ENCODE measurements at regions not wholly inside any gene's neighbourhood (a gene's known extent, or its start where the extent isn't known, plus 50 kb on each side); places are given as distances from the start of the nearest gene placed in this dataset.
"Not testable (repeated sequence)": the region's sequence is repeated elsewhere in the genome, so short reads cannot be mapped to it uniquely, and the experiment has no call there.

DNA sequence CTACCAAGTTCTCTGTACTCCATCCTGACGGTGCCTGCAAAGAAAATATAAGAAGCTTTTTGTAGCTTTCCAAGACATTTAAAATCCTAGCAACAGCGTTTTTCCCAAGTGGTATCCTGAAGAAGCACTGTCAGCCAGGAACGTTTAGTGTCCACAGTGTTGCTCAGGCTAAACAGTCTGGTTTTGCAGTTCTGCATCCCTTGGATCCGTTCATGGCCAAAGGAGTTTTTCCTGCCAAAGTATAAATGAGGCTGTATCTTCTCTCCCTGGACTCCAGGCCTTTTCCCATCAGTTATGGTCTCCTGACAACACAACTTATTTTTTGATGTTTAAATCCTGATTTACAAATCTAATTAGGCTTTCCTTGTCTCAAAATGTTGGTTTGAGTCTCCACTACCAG is 925.8 kb downstream of the TLE1 start:
- no peak for DNase-seq (ENCODE audit: low spot score)

DNA sequence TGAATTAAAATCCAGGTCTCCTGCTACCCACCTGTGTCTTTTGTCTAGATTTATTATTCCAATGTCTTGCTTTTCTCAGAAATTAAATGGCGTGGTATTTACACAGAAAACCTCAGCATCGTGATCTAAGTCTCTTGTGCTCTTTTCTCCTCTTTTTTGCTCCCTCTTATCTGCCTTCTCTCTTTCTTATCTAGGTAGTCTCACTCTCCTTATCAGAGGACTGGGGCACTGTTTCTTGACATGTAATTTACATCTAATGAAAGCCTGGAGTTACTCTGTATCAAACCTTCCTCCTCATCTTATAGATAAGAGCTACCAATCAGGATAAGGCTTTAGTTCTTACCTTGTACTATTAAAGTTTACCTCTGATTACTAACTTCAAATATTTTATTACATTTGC is 933.8 kb downstream of the TLE1 start:
- DNase-seq (ENCODE audit: low spot score): no peak

DNA sequence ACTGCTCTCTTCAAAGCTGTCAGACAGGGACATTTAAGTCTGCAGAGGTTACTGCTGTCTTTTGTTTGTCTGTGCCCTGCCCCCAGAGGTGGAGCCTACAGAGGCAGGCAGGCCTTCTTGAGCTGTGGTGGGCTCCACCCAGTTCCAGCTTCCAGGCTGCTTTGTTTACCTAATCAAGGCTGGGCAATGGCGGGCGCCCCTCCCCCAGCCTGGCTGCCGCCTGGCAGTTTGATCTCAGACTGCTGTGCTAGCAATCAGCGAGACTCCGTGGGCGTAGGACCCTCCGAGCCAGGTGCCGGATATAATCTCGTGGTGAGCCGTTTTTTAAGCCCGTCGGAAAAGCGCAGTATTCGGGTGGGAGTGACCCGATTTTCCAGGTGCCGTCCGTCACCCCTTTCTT is 942.3 kb downstream of the TLE1 start:
- not testable (repeated sequence) for DNase-seq (ENCODE audit: low spot score)

DNA sequence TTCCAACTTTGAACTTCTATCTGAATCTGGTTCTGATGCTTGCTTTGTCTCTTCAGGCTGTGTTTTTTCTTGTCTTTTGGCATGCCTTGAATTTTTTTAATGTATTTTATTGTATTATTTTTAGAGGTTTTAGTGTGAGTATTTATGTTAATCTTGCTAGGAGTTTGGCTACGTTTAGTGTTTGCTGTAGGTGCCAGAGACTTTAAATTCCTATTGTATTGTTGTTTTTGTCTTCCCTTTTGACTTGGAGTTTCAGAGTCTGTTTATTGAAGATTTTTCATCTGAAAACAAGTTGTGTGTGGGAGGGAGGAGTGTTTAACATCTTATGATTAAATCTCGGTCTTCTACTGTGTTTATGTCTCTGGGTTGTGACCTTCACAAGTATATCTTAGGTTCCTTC is 956.8 kb downstream of the TLE1 start:
- no peak for DNase-seq (ENCODE audit: low spot score)

DNA sequence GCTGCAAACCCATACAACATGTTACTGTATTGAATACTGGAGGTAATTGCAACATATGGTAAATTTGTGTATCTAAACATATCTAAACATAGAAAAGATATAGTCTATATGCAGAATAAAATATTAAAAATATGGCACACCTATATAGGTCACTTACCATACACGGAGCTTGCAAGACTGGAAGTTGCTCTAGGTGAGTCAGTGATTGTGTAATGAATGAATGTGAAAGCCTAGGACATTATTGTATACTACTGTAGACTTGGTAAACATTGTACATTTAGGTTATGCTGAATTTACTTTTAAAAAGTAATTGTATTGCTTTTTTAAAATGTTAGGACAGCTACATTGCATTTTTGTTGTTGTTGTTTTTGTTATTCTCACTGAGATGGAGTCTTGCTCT is 968.8 kb downstream of the TLE1 start:
- DNase-seq (ENCODE audit: low spot score): no peak

DNA sequence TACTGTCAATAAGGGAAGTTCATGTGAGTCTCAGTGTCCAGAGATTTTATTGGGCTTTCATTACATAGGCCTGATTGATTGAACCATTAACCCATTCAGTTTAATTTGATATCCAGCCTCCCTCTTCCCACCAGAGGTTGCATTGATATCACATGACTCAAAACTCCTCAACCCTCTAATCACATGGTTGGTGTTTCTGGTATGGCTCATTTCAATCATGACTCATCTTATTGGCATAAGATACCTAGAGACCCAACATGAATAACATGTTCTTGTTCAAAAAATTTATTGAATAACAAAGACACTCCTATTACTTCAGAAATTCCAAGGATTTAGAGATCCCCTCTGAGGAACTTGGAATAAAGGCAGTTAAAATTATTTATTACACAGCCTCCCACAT is 982.2 kb downstream of the TLE1 start:
- no peak for DNase-seq (ENCODE audit: low spot score)

DNA sequence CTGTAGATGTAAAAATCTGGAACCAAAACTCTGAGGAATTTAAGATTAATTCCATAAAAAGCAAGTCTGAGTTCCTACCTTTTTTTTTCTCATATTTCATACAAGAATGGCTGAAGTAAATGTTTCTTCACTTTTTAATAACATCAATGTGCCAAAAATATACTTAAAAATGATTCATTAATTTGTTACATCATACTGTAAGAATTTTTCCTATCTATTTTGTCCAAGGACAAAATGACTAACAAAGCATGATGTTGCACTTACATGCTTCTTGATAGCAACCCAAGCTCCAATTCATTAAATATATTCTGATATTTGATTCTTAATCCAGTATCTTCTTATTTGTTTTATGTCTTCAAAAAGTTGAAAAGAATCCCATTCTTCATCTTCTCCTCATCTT is 988.3 kb downstream of the TLE1 start:
- DNase-seq (ENCODE audit: low spot score): no peak

DNA sequence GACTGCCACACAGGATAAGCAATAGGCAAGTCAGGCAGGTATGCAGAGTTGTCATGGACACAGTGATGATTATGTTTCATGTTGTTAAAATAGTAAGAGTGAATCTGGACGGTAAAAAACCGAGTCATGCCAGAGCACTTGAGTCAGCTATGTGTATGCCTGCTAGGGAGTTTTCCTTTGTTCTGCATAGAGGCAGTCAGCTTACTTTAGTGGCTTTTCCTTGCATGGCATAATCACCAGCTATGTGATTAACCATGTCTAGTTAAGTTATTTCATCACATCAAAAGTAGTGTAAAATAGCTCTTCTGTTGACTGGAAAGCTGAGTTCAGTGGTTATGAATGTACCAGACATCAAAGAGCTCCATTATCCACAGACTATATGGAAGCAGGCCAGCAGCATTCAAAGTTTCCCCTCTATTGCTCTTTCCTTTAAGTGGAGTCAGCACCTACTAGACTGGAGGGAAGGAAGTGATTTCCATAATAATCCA is 989.8 kb downstream of the TLE1 start:
- DNase-seq (ENCODE audit: low spot score): no peak

DNA sequence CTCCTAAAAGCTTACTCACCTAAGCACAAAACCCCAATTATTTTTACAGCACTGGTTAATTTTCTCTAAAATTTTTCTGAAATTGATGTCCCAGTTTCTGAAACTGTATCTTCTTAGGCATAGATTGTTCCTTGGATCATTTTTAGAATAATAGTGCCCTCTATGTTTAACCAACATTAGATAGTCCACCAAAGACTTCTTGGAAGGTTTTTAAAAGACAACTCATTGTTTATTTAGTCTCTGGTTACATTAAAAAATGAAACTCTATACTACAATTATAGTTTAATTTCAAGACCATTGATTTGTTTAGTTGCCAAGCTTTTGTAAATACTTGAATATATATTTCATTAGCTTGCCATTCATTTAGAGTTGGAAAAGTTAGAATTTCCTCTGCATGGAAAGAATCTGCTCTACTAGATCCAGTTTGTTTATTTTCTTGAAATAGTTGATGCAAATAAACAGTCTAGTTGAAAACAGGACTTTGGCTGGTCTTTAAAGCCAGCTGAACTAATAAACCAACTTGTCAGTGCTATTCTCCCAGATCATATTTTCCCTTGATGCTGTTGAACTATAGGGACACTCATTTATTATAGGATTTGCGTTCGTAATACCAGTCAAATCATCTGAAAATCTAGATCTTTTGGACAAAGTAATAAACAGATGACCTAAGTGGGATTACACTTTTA is 990.5 kb downstream of the TLE1 start:
- no peak for DNase-seq (ENCODE audit: low spot score)

DNA sequence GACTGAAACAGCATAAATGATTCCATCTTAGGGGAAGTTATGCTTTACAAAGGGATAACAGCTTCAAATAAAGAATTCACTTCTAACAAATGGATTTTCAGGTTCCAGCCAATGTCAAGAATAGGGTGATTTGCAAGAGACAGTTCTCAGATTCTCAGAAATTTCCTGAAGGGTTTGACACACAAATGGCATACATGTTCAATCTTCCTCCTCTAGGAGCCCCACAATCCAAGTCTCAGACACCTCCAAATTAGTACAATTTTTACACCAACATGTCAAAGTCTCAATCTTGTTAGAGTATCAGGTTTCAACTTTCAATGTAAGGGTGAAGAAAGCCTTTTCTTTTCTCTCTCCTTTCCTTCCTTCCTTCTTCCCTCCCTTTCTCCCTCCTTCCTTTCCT is 996.6 kb downstream of the TLE1 start:
- no peak for DNase-seq (ENCODE audit: low spot score)

DNA sequence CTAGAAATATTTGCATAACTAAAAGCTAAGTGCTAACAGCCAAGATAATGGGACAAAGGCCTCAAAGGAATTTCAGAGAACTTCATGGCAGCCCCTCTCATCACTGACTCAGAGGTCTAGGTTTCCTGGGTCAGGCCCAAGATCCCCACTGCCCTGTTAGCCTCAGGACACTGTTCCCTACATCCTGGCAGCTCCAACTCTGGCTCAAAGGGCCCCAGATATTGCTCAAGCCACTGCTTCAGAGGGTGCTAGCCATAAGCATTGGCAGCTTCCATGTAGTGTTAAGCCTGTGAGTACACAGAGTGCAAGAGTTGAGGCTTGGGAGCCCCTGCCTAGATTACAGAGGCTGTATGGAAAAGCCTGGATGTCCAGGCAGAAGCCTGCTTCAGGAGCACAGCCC is 998.1 kb downstream of the TLE1 start:
- DNase-seq (ENCODE audit: low spot score): no peak

DNA sequence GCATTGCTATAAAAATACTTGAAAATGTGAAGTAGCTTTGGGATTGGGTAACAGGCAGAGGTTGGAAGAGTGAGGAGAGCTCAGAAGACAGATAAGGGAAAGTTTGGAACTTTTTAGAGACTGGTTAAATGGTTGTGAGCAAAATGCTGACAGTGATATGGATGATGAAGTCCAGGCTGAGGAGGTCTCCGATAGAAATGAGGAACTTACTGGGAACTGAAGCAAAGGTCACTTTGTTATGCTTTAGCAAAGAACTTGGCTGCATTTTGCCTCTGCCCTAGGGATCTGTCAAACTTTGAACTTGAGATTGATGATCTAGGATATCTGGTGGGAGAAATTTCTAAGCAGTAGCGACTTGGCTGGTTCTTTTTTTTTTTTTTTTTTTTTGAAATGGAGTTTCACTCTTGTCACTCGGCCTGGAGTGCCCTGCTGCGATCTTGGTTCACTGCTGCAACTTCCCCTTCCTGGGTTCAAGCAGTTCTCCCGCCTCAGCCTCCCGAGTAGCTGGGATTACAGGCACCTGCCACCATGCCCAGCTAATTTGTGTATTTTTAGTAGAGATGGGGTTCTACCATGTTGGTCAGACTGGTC is 998.9 kb downstream of the TLE1 start:
- DNase-seq (ENCODE audit: low spot score): no peak

DNA sequence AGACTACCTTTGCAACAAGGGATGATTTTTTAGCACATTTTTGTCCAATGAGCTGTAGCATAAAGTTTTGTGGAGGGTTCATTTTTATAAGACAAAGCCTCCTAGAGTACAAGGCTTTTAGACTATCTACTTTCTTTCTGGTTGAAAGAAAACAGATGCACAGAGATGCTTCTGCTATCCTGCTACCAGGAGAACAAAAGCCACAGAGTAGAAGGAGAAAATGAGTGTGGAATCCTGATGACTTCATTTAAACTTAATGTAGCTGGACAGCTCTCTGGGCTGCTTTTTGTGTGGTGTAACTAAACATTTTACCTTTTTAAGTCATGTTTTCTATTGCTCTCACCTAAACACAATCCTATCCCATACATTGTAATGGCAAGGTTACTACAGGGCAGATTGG is 1009.4 kb downstream of the TLE1 start:
- DNase-seq (ENCODE audit: low spot score): no peak

DNA sequence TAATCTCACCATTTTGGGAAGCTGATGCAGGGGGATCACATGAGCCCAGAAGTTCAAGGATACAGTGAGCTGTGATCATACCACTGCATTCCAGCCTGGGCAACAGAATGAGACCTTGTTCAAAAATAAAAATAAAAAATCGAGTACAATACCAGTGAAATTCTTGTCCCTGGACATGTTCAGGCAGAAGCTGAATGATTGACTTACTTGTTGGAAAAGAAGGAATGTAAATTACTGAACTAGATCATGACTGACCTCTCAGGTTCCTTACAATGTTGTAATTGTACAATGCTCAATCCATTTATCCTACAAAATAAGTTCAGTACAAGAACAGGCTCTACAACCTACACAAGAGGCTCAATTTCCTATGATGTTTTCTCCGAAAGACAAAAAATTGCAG is 1010.4 kb downstream of the TLE1 start:
- DNase-seq (ENCODE audit: low spot score): no peak

DNA sequence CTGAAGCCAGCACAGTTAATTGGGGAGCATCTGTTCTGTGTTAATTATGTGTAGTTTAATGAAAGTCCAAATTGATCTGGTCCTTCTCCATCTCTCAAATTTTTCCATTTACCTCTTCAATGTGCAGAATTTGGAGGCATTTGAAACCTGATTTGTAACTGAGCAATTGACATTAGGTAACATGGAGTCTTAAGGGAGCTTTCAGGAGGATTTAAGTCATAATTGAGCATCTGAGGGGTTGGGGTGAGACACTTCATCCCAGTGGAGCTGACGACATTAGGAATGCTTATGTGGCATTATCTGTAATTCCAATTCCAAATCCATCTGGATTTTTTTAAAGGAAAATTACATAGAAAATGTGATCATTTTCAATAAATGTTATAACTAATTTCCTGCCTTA is 1015.9 kb downstream of the TLE1 start:
- no peak for DNase-seq (ENCODE audit: low spot score)

DNA sequence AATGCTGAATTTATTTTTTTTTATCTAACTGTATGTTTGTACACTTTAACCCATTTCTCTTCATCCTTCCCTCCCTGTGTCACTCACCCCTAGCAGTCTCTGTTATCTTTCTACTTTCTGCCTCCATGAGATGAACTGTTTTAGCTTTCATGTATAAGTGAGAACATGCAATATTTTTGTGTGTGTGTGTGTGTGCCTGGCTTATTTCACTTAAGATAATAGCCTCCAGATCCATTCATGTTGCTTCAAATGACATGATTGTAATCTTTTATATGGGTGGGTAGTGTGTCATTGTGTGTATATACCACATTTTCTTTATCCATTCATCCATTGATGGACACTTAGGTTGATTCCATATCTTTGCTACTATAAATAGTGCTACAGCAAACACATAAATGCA is 1023.9 kb downstream of the TLE1 start:
- DNase-seq (ENCODE audit: low spot score): no peak

DNA sequence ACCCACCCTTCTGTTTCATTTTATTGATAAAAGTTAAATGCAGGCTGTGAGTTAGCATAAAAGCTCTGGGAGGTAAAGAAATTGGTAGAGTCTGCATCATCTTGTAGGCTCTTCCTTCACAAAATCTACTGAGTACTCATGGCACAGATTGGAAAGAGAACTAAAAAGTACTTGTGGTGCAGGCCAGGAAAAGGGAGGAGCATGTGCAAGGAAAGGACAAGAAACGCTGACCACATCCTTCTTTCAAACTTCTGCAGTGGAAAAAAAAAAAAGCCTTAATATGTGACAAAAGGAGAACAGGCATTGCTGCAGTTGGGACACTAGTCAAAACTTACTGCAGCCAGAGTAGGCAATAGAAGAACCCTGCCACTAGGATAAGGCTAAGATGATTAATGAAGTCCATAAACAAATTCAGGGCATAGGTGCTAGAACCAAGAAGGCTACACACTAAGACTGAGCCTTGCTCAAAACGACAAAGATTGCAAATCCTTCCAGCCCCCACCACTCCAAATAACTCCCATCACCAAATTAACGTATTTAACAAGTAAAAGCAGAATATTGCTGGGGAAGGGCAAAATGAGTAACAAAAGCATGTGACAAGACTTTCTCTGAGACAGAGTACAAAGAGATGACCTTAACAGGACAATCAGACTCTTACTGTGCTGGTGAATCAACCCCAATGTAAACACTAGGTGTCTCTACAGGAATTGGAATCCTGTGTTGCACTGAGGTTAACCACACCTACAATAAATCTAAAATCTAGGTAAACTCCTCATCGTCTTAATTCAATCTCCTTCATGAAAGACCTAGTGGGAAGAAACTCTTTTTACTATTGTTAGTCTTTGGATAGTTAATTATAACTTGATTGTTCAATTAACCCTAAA is 1024.8 kb downstream of the TLE1 start:
- DNase-seq (ENCODE audit: low spot score): no peak

DNA sequence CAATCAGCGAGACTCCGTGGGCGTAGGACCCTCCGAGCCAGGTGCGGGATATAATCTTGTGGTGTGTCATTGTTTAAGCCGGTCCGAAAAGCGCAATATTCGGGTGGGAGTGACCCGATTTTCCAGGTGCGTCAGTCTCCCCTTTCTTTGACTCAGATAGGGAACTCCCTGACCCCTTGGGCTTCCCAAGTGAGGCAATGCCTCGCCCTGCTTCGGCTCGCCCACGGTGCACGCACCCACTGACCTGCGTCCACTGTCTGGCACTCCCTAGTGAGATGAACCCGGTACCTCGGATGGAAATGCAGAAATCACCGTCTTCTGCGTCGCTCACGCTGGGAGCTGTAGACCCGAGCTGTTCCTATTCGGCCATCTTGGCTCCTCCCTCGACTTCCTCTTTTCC is 1029.6 kb downstream of the TLE1 start:
- not testable (repeated sequence) for DNase-seq (ENCODE audit: low spot score)

DNA sequence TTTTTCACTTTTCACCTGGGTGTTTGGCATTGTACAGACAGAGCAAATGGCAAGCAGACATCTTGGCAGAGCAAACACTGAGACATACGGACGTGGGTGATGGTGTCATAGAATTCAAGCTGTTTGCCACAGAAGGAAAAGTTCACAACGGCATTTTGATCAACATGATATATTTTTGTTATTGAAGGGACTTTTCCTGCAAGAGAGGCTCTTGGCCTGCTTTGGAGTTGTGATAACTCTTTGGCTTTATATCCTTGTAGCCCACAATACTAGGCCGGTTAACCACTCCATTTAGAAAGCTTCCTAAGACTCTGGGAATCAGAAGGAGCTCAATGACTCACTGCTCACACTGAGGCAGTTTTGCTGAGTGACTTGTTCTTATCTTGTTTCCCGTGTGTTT is 1038.3 kb downstream of the TLE1 start:
- no peak for DNase-seq (ENCODE audit: low spot score)

DNA sequence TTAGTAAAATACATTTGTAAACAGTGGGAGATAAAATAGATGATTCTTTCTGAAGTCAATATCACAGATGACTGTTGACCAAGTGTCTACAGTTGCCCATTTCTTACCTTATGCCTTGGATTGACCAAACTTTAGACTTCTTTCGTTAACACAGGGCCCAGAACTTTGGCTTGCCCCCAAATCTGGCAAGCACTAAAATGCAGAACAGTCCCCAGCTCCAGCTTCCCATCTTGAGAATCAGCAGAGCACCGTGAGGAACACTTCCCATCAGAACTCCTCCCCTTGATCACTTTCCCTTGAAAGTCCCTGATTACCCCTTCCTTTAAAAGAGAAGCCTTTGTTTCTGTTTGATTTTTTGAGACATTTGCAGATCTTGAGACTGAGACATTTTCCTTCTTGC is 1039.9 kb downstream of the TLE1 start:
- DNase-seq (ENCODE audit: low spot score): no peak

DNA sequence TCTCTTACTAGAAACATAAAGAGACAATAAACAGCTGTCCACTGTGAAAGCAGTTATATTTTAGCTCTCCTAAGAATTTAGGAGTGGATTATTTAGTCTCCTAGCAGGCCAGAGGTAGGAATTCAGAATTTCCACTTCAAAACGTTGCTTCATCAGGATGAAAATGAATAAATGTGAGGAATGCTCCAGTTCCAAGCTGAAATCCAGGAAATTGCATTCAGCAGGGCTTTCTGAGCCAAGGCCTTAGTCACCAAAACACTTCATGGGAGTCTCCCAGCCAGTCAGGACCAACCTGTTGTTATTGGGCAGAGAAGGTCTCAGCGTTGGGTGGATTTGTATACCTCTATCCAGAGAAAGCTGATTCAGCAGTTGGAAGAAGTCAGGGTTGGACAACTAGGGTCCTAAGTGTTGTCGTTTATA is 1040.3 kb downstream of the TLE1 start:
- DNase-seq (ENCODE audit: low spot score): no peak

DNA sequence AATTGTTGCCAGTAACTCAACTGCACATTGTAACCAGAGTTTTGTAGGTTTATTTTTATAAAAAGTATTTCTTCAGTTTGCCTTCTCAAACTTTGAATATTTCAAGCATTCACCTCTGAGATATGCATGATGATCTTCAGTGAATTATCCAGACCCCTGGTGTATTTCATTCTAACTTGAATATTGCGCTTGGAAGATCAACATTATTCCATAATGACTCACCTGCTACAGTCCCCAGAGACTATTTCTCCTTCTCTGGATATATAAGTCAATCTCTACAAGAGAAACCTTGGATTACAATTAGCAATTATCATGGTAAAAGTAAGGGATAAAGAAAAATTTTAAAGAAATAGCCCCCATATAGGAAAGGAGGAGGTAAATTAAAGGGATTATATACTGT is 1041.0 kb downstream of the TLE1 start:
- DNase-seq (ENCODE audit: low spot score): no peak

DNA sequence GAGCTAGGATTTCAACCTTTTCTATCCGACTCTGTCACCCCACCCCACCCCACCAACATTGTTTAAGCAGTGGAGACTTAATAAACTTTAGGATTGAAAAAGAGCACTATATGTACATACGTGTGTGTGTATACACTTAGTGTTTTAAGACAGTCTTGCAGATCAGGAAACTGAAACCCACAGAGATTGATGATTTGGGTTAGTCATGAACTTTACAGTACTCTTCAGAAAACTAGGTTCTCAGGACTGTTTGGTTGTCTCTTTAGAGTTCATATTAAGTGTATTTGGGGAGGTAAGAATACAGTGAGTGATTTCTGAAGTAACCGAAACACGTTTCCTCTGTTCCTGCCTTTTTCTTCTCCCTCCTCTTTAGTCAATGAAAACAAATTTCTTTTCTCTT is 1043.1 kb downstream of the TLE1 start:
- no peak for DNase-seq (ENCODE audit: low spot score)

All from CD4-positive, alpha-beta T cell treated with Interleukin-15 for 4 hours (primary cell).